ENCODE measurements at regions not wholly inside any gene's neighbourhood (a gene's known extent, or its start where the extent isn't known, plus 50 kb on each side); places are given as distances from the start of the nearest gene placed in this dataset.

DNA sequence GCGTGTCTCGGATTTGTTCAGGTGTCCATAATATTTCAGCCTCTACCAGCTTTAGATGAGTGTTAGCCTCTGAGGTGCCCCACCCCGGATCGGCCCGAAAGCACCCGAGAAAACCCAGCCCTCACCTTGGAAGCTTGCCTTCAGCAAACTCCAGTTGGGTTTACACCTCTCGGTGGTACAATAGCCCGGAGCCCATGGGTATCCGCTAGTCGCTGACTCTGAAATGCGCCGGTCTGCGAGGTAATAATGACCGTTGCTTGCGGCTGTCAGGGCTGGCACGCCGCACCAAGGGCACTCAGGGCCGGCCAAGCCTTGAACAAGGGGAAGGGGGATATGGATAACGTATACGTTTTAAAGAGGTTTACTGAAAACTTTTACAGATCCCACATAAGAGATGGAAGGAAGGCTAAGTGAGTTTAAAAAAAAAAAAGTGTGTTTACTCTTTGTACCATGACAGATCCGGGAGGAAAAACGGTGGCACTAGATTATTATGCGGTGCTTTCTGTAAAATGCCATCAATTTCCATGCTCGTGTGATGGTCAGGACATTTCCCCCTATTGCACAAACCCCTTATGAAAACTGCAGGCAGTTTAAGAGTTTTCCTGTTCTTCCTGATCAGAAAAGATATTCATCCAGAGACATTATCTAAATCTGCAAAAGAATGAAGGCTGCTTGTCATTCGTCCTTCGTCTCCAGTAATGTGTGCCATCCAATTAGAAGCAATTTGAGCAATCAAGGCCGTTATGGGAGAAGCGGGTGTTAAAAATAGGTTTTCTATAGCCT lies 124.2 kb downstream of the TMEM161B start:
- no peak for DNase-seq

DNA sequence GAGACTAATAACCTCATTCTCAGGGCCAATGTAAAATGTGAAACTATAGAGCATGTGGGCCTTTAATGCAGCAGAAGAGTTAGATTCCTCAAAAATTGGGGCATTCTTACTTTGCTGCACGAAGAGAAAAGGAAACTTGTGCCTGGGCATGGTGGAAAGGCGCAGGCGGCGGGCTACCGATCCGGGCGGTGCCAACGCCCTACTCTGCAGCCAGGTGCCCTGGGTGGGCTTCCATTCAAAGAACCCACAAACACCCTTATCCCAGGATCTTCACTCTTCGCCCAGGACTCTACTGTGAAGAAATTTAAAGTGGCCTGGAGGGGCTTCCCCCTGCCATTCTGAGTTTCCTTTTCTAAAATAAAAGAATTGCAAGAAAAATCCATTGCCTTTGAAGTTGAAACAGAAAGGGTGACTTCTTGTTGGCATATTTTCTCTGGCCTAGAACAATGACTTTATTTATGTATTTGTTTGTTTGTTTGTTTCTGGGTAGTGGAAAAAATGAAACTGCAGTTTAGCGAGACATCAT lies 124.9 kb downstream of the TMEM161B start:
- DNase-seq: no peak

DNA sequence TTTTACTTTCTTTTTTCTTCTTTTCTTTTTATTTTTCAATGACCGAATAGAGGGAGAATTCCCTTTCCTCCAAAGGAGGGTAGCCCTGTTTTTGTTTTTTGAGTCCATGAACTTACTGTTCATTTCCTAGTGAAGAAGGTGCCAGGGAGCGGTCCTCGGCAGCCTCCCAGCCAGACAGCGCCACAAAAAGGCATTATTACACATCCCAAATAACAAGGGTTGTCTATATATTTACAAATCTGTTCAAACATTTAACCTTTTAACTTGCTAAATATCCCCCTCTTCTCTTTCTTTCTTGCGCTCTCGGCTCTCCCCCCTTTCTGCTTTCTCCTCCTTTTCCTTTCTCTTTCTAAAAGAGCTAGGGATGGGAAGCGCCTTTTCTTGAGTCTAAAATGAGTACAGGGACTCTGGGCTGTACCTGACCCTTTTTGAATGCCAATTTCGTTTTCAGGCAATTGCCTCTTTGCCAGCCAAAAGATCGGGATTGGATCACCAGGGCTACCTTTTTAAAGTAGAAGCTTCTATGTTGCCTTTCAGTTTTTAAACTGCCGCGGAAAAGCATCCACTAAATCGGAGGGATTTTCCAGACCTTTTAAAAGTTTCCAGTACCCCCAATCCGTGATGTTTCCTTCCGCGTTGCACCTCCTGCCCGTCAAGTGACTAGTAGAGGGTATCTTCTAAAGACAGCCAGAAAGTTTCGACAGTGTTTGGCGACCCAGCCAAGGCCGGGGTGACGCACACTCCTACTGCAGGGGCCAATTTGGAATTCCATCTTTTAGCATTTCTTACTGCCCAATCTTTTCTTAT lies 125.6 kb downstream of the TMEM161B start:
- no peak for DNase-seq

DNA sequence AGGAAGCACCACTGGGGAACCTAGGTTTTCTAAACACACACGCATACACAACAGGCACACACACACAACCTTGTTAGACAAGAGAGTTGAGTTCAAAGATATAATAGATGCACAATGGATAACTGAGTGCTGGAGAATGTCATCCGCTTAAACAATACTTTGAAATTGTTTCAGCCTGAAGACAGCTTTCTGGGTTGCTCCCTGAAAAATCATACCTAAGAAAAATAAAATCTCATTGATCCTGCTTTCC lies 126.1 kb downstream of the TMEM161B start:
- DNase-seq: no peak

DNA sequence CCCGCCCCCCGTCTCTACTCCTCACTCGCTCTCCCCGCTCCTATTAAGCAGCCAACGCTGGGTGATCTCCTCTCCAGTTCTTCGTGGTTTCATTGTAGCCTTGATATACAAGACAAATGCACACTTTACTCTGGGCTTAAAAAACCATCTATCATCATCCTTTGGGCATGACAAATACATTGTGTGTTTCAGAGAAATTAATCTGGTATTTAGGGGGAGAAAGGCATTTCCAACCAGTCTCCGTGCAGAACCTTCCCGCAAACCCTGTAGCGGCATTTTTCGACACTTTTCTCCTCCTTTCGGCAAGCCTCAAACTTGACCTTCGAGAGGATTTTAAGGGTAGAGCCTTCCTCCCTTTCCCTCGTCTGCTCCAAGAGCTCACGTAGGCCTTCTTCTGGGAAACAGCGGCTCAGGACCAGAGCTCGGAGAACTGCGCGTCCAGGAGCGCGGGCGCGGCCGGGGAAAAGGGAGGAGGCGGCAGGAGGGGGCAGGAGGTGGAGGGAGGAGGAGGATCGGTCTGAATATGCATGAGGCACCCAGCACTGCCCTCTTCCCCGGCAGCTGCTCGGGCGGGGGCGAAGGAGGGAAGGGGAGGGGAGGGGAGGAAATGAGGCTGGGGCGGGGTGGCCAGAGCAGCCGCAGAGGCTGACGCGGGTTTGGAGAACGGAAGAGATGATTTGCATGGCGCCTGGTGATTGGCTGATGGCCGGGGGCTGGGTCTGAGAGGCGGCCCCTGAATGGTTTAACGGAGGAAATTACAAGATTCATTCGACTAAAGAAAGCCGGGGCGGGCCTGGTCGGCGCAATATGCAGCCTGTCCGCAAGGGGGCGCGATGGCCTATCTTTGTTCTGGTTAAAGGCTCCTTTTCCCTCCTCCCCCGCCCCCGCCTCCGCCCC lies 127.5 kb downstream of the TMEM161B start:
- peak; percentile 92 to 96 for DNase-seq

DNA sequence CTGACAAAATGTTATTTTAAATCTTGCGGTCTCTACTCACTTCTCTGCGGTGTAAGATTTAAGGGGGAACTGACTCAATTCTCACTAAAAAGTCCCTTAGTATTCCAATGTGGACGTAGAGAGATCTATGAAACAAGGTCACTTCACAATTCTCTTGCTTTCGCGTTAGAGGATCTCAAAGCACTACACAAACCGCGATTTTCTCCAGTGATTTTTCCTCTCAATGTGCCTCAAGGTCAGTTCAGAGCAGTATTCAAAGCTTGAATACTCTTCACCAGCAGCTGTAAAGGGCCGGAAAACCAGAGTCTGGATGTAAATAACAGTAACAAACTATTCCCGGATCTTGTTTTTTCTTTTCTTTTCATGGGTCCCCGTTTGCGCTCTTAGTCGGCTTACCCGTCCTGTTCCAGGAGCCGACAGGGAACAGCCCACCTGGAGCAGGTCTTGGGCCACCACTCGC lies 128.2 kb downstream of the TMEM161B start:
- DNase-seq: no peak

DNA sequence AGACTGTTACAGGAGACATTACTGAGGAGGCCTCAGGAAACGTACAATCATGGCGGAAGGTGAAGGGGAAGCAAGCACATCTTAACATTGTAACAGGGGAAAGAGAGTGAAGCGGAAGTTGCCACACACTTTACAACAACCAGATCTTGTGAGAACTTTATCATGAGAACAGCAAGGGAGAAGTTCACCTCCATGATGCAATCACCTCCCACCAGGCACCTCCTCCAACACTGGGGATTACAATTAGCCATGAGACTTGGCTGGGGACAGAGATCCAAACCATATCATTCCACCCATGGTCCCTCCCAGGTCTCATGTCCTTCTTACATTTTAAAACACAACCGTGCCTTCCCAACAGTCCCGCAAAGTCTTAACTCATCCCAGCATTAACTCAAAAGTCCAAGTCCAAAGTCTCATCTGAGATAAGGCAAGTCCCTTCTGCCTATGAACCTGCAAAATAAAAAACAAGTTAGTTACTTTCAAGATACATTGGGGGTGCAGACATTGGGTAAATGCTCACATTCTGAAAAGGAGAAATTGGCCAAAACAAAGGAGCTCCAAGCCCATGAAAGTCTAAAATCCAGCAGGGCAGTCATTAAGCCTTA lies 138.3 kb downstream of the TMEM161B start:
- DNase-seq: no peak

DNA sequence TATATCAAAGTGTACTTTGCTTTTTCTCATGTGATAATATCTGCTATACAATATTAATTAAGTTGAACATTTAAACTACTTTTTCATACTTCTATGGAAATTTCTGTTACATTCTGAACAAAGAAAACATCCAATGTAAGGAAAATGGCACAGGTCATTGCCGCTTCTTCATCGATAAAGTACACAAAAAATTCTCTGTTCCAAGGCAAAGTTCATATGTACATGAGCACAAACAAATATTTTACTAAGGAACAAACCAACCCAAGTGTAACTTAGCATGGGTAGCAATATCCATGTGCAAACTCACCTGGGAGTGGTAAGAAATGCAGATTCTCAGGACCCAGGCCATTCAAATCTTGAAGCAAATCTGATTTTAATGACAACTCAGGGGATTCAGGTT lies 139.8 kb downstream of the TMEM161B start:
- DNase-seq: no peak

DNA sequence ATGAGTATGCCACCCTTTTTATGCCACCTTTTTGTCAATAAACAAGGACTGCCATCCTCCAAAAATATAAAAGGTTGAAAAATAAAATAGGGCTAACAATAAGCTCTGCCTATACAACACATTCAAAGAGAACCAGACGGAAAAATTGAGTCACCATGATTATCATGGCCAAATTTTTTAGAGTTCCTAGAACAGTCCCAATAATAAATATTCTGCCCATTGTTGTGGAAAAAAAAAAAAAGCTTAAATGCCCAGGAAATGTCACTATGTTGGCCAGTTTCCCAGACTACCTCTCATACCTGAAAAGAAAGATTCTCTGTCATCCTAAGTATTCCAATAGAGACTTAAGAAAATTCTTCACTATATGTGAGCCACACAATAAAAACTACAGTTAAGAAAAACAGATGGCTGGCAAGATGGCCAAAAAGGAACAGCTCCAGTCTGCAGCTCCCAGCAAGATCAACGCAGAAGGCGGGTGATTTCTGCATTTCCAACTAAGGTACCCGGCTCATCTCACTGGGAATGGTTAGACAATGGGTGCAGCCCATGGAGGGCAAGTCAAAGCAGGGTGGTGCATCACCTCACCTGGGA lies 149.0 kb downstream of the TMEM161B start:
- DNase-seq: no peak

DNA sequence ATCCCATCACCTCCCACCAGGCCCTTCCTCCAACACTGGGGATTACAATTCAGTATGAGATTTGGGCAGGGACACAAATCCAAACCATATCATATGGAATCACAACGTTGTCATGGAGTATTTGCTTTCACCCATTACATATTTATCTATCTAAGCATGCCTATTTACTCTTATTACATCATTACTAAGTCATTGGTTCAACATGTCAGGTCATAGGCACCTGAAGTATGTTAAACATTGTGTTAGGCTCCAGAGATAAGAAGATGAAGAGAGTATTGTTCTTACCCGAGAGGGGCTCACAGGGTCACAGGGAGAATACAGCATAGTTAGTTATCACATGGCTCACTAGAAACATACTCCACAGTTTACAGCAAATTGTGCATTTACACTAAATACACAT lies 150.5 kb downstream of the TMEM161B start:
- no peak for DNase-seq

DNA sequence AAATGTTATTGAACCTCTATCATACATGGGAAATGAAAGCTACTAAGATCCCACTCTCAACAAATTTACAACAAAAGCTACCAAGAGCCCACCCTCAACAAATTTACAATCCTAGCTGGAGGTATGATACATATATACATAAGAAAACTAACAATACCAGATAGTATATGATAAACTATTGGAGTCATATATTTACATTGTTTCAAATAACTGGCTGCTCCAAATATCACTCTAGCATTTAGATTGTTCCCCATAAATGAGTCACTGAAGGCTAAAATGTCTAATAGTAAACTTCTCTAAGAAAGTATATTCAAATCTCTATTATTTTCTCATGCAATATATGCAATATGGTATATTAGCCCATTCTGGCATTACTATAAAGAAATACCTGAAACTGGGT lies 151.1 kb downstream of the TMEM161B start:
- DNase-seq: no peak

DNA sequence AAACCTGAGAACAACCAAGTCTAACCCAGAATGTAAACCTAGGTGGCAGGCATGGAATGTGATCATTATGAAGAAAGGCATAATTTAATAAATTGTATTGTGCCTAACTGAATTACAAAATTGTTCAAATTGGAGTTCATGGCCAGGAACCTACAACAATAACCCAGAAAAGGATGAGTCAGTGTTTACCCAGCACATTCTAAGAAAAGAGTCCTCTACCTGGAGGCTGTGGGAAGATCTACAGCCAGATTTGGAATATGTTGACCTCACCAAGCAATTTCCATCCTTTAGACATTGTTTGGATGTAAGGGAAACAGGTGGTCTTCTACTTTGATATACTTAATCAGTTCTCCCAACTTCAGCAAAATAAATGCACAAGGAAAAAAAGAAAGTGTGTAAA lies 152.2 kb downstream of the TMEM161B start:
- no peak for DNase-seq

DNA sequence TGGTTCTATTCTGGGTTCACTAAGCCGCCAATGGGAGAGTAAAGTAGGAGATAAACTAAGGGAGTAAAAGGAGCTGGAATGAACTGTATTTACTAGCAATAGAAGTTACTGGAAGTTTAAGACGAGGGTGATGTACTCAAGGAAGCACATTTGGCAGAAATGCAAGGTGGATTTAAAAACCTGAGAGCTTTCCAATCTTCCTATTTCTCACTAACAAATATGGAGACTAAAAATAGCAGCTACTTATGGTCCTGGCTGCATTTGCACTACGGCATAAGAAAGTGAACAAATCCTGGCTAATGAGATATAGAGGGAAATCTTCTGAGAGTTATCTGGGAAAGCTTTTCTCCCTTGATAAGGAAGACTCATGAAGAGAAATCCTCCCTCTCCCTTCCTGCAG lies 153.4 kb downstream of the TMEM161B start:
- DNase-seq: no peak

DNA sequence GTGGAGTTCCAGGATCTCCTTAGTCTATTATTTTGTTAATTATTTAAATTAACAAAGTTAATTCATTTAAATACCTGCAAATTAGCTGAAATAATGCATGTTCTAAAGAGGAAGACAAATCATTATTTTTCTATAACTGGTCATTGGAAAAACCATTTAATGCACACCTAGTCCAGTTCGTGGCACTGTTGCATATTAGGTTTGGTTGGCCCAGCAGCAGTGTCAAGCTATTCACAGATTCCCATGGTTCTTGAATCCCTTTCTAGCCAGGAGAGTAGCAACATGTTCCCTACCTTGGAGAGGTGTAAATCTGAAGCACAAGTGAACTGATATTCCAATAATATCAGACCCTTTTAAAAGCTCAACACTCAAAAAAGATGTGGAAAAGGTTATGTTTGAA lies 155.2 kb downstream of the TMEM161B start:
- no peak for DNase-seq

DNA sequence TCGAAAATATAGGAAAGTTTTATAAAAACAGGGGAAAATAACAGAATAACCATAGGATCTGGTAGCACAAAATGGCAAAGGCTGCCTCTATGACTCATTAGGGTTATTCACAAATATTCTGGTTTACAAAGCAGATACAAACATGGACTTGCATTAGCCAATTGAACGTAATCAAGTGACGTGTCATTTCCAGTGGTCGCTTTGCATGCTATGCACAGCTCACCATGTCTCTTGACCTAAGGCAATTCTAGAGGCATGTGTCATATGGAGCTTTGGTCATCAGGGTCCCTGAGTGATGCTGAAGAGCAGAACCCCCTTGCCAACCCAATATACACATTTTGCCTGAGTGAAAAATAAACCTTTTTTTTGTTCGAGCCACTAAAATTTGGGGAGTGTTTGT lies 158.8 kb downstream of the TMEM161B start:
- DNase-seq: no peak

DNA sequence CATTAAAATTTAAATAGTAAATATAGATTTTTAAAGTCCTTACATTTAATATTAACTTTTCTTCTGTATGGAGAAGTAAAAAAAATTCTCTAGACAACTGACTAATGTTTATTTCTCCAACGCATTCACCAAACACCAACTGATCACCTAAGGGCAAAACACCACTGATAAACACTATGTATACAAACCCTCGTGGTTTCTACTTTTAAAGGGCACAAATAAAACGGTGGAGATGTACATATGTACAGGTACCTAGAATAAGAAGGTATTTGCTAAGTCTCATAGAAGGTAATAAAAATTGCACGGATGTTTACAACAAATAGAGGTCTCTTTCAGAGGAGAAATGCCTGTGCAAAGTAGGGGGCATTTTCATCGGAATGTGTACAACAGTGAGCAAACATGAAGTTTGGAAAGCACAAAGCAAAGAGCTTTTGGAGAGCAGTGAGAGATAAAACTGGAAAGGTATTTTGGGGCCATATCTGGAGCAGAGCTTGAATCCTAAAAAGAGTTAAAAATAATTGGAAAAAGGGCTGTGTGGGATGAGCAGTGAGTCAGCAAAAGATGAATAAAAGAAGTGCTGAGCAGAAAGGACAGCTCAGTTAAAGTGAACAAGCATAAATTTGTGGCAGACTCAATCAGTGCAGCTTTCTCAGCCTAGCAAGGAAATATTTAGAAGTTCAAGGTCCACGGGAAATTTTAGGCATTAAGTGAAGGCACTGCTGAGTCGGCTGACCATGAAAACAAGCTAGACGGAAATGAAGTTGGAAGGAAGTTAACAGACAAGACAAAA lies 160.0 kb downstream of the TMEM161B start:
- no peak for DNase-seq

DNA sequence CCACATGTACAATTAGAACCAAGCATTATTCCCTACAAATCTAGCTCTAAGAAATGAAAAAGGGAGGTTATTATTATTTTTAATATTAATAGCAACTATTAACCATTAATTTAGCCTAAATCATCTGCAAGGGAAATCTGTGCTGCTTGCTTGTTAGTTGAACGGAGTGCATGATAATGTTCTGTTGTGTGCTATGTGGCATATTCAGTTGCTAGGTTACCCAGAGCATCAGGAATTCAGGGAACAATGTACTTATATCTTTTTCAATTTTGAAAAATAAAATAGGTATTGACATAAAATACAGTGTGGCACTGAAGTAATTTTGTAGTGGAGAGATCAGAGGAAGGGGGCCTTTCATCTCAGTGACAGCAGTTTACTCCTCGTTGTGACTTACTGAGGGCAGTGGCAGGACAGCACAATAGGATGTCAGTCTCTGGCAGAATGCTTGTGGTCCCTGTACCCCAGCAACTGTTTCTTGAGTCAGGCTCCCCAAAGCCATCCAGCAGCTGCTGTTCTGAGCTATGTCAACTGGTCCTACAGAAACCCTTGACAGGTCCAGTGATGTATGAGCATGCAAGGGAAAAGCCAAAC lies 173.6 kb downstream of the TMEM161B start:
- DNase-seq: no peak

DNA sequence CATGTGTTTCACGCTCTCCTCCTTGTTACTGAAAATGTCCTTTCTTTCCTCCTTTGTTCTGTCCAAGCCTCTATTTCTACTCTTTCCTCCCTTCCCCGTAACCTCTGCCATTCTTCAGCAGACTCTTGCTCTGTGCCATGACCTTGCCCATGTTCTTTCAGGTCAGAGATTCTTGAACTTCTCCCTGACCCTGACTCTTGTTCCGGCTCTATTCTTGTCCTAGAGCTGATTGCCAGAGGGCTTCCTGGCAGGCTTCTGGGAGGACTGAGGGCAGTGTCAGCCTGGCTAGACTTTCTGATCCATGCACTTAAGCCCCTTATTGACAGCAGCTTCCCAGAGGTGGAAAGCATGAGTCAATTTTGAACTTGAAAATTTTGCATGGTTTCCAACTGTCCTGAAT lies 174.2 kb downstream of the TMEM161B start:
- peak in 1 of 2 experiments; percentile 47 for DNase-seq

DNA sequence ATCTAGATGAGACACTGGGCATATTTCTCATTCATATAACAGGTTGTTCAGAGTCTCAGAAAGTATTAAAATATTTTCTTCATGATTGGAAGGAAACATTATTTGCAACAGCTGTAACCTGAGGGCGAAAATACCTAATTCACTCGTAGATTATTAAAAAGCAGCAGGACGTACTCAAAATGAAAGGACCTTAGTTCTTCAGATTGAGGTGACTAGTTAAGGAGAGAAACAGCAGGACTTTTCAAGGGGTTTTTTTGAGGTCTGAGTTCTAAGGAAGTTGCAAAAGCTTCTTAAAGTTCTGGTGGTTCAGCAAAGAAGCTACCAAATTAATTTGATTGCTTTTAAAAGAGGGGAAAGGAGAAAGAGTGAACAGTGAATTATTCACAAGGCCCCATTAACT lies 174.9 kb downstream of the TMEM161B start:
- DNase-seq: no peak

DNA sequence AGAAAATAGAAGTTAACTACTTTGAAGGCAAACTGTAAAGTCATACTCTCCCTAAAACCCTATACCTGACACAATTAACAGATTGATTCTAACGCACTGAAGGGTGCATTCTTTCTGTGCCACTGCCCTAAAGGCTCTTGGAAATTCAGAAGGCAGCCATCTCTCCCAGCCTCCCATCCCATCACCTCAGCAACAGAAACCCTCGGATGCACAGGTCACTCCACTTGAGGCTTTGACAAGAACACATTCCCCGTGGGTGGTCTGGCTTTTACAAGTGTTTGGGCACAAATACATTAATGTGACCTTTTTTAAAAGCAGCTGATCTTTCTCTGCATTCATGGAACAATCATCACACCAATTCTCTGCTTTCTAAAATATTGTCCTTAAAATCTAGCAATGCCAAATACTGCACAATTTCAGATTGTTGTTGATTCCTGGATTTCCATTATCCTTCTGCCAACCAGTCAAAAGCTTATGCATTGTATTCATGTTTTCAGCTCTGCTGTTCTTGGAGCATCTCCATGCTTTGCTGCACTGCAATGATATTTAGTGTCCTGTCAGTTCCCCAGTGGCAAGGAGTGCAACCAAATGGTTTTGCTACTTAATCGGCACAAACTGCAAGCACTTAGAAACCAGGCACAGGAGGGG lies 175.6 kb downstream of the TMEM161B start:
- no peak for DNase-seq

DNA sequence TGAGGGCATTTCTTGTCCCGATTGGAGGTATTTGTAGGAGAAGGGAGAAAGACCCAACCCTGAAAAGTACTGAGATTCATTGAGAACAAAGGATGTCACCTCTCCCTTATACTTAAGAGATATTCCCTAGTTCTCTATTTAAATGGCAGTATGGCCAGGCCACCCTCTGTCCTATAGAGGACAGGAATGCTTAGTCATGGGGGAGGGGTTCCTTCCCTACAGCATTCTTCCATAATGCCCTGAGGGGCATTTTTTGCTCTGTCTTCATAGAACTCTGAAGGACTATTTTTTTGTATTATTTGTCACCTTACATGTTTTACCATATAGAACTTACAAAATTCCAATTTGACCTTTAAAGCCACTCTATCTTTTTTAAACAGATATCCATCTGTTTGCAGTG lies 176.3 kb downstream of the TMEM161B start:
- no peak for DNase-seq
